ENCODE measurements at regions not wholly inside any gene's neighbourhood (a gene's known extent, or its start where the extent isn't known, plus 50 kb on each side); places are given as distances from the start of the nearest gene placed in this dataset.
"Not testable (repeated sequence)": the region's sequence is repeated elsewhere in the genome, so short reads cannot be mapped to it uniquely, and the experiment has no call there.

GRCh38 chr5:148880197-148880596 lies 53.8 kb downstream of the ADRB2 start:
- ATAC-seq (ENCODE audit: poor library complexity): peak; percentile 26
- intact Hi-C loops (cut with DNase I): no loop called here
- no peak for DNase-seq

- ATAC-seq (ENCODE audit: poor library complexity) (no peak), DNase-seq (no peak)
- intact Hi-C loops (cut with DNase I): no loop called here
Observed at GRCh38 chr5:148880696-148881095, 54.3 kb downstream of the ADRB2 start.

GRCh38 chr5:148882332-148882731 lies 55.9 kb downstream of the ADRB2 start:
- DNase-seq: no peak
- ATAC-seq (ENCODE audit: poor library complexity): no peak
- intact Hi-C loops (cut with DNase I): no loop called here

- no peak for ATAC-seq (ENCODE audit: poor library complexity)
- no peak for DNase-seq
- intact Hi-C loops (cut with DNase I): no loop called here
Observed at GRCh38 chr5:148884339-148885020, 58.1 kb downstream of the ADRB2 start.

GRCh38 chr5:148887123-148887881 lies 60.9 kb downstream of the ADRB2 start:
- no peak for DNase-seq
- no peak for ATAC-seq (ENCODE audit: poor library complexity)
- intact Hi-C loops (cut with DNase I): no loop called here

GRCh38 chr5:148889936-148890335 lies 63.5 kb downstream of the ADRB2 start:
- ATAC-seq (ENCODE audit: poor library complexity); DNase-seq; intact Hi-C loops (cut with DNase I): not testable (repeated sequence)

GRCh38 chr5:148895441-148895840 lies 69.0 kb downstream of the ADRB2 start:
- DNase-seq; intact Hi-C loops (cut with DNase I): not testable (repeated sequence)

GRCh38 chr5:148897842-148898241 lies 71.4 kb downstream of the ADRB2 start:
- intact Hi-C loops (cut with DNase I): no loop called here
- no peak for ATAC-seq (ENCODE audit: poor library complexity)
- no peak for DNase-seq

More at GRCh38 chr5:148895441-148895840, 69.0 kb downstream of the ADRB2 start:
- not testable (repeated sequence) for ATAC-seq (ENCODE audit: poor library complexity)

- ATAC-seq (ENCODE audit: poor library complexity) (no peak), DNase-seq (no peak)
- intact Hi-C loops (cut with DNase I): no loop called here
Observed at GRCh38 chr5:148898413-148899075, 72.1 kb downstream of the ADRB2 start.

- no peak for ATAC-seq (ENCODE audit: poor library complexity)
Observed at GRCh38 chr5:148899993-148900392, 73.6 kb downstream of the ADRB2 start.

GRCh38 chr5:148902478-148902877 lies 76.1 kb downstream of the ADRB2 start:
- ATAC-seq (ENCODE audit: poor library complexity) (no peak), DNase-seq (no peak)
- intact Hi-C loops (cut with DNase I): no loop called here

More at GRCh38 chr5:148899993-148900392, 73.6 kb downstream of the ADRB2 start:
- DNase-seq: no peak
- intact Hi-C loops (cut with DNase I): no loop called here

- DNase-seq (no peak), ATAC-seq (ENCODE audit: poor library complexity) (no peak)
- intact Hi-C loops (cut with DNase I): no loop called here
Observed at GRCh38 chr5:148903587-148903986, 77.2 kb downstream of the ADRB2 start.

- peak; percentile 96 for ATAC-seq (ENCODE audit: poor library complexity)
- peak; percentile 70 for DNase-seq
- intact Hi-C loops (cut with DNase I): no loop called here
Observed at GRCh38 chr5:148904440-148904839, 78.0 kb downstream of the ADRB2 start.

GRCh38 chr5:148905541-148905940 lies 79.1 kb downstream of the ADRB2 start:
- ATAC-seq (ENCODE audit: poor library complexity) (no peak), DNase-seq (no peak)
- intact Hi-C loops (cut with DNase I): no loop called here

- DNase-seq (no peak), ATAC-seq (ENCODE audit: poor library complexity) (no peak)
- intact Hi-C loops (cut with DNase I): no loop called here
Observed at GRCh38 chr5:148906968-148907367, 80.6 kb downstream of the ADRB2 start.

- ATAC-seq (ENCODE audit: poor library complexity) (no peak), DNase-seq (no peak)
- intact Hi-C loops (cut with DNase I): no loop called here
Observed at GRCh38 chr5:148909040-148909439, 82.6 kb downstream of the ADRB2 start.

- DNase-seq (no peak), ATAC-seq (ENCODE audit: poor library complexity) (no peak)
- intact Hi-C loops (cut with DNase I): no loop called here
Observed at GRCh38 chr5:148909766-148910165, 83.4 kb downstream of the ADRB2 start.

- intact Hi-C loops (cut with DNase I): no loop called here
- no peak for ATAC-seq (ENCODE audit: poor library complexity)
- DNase-seq: no peak
Observed at GRCh38 chr5:148910216-148910615, 83.8 kb downstream of the ADRB2 start.

GRCh38 chr5:148910686-148911361 lies 84.4 kb downstream of the ADRB2 start:
- intact Hi-C loops (cut with DNase I): no loop called here
- DNase-seq (peak; percentile 60), ATAC-seq (ENCODE audit: poor library complexity) (peak; percentile 21)
